ENCODE measurements at regions not wholly inside any gene's neighbourhood (a gene's known extent, or its start where the extent isn't known, plus 50 kb on each side); places are given as distances from the start of the nearest gene placed in this dataset.
A peak's percentile ranks its signal among the peaks of the same experiment; 100 is the strongest.
"Not testable (repeated sequence)": the region's sequence is repeated elsewhere in the genome, so short reads cannot be mapped to it uniquely, and the experiment has no call there.

GRCh38 chr12:89781156-89781555 is 72.5 kb upstream of the ATP2B1 start:
- no peak for DNase-seq (ENCODE audit: low read depth, low spot score)

- DNase-seq (ENCODE audit: low read depth, low spot score) = no peak
Observed at GRCh38 chr12:89779090-89779489, 70.5 kb upstream of the ATP2B1 start.

DNA sequence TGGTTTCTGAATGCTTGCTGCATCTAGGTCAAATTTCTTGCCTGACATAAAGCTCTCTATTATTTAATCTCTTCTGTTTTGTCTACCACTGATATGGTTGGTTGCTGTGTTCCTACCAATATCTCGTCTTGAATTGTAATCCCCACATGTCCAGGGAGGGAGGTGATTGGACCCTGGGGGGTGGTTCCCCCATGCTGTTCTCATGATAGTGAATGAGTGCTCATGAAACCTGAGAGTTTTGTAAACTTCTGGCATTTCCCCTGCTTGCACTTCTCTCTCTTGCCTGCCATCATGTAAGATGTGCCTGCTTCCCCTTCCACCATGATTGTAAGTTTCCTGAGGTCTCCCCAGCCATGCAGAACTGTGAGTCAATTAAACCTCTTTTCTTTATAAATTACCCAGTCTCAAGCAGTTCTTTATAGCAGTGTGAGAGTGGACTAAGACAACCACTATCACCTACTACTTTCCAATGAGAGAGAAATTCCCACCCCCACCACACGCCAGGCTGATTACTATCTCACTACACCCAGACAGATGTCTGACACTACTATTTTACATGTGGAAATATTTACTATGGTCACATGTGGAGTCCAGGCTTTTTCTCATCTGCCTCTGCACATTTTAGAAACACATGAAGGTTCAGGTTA is 69.2 kb upstream of the ATP2B1 start:
- no peak for DNase-seq (ENCODE audit: low read depth, low spot score)

DNA sequence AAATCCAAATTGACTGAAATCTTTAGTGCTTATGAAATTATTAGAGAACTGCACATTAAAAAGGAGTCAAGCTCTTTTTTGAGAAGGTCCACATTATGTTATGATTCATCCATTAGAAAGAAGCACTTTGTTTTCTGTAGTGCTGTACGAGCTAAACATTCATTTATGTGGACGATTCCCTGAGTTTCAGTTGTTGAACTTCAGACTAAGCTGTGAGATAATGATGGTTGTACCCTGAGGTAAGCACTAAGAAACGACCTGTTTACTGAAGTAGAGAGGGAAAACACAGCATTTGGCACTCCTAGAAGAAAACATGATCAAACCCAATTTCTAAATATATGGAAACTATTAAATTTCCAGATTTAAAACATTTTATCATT is 67.3 kb upstream of the ATP2B1 start:
- no peak for DNase-seq (ENCODE audit: low read depth, low spot score)

DNA sequence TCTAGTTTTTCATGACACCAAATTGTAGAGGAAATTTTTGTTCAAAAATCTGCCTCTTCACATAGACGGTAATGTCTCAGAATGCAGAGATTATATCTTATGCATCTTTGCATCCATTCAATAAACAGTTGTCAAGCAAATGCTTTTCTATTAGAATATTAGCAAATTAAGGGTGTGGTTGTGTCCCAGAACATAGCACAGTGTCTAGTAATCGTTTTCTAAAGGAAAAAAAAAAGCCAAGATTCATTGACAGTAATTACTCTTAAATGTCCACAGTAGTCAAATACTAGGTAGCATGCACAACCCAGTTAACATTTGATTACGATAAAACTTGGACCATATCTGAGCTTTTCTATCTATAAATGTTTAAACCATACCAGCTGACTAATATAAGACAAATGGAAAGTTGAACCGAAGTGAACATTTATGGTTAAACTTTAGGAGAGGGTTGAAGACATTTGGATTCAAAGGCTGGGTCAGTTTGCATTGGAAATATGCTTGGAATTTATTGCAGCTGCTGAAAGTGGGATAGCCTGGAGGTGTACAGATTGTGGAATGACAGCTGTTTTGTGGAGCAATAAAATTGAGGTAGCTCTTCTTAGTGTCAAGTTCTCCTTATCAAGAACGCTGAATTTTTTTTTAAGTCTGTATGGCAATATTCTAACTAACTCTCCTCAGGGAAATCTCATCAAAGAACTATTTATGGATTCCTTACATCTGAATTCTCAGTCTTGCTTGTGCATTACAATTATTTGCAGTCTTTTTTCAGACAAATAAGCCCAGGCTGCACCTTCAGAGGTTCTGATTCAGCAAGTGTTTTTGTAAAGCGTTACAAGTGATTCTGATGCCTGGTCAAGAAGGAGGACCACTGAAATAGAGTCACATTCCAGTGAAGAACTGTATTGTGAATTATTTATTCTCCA is 66.7 kb upstream of the ATP2B1 start:
- DNase-seq (ENCODE audit: low read depth, low spot score) = no peak

DNA sequence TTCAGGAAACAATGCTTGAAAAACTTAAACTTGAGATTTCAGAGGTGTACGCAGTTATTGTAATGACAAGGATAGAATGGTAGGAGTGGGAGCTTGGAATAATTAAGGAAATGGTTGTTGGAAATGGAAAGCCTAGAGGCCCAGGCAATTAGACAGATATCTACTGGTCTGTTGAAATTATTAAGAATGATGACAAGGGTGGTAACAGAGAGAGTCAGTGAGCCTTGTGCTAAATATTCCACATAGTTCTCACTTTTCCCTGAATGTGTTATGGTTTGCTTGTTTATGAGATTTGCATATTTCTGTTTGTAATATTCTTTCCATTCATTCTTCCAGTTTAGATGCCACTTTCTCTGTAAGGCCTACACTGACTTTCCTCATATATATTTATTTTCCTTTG is 66.0 kb upstream of the ATP2B1 start:
- no peak for DNase-seq (ENCODE audit: low read depth, low spot score)

DNA sequence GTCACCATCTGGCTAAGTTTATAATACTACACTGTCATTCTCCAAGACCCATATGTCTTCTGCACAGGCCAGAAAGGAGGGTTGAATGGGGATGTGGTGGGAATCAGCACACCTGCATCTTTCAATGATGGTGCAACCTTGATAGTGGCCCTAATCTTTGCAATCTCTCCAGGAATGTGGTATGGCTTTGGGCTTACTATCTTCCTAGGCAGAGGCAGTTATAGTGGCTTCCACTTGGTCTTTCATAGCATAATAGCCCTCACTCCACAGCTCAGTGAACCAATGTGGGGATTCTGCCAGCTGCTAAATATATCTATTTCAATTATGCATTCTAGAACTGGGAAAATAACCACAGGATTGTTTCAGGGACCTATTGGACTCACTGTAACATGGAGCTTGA is 61.8 kb upstream of the ATP2B1 start:
- DNase-seq (ENCODE audit: low read depth, low spot score) = no peak

DNA sequence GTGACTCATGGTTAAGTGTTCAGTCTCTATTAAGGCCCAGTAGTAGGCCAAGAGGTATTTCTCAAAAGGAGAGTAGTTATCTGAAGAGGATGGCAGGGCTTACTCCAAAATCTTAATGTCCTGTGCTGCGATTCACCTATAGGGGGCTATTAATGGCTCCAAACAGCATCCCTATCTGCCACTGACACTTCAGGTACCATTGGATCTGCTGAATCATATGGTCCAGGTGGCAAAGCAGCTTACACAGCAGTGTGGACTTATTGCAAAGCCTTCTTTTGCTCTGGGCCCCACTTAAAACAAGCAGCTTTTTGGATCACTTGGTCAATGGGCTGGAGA is 60.8 kb upstream of the ATP2B1 start:
- DNase-seq (ENCODE audit: low read depth, low spot score) = no peak

GRCh38 chr12:89768586-89769482 is 60.2 kb upstream of the ATP2B1 start:
- peak; percentile 29 for DNase-seq (ENCODE audit: low read depth, low spot score)

GRCh38 chr12:89765959-89766824 is 57.6 kb upstream of the ATP2B1 start:
- no peak for DNase-seq (ENCODE audit: low read depth, low spot score)

GRCh38 chr12:89764164-89764563 is 55.5 kb upstream of the ATP2B1 start:
- not testable (repeated sequence) for DNase-seq (ENCODE audit: low read depth, low spot score)

DNA sequence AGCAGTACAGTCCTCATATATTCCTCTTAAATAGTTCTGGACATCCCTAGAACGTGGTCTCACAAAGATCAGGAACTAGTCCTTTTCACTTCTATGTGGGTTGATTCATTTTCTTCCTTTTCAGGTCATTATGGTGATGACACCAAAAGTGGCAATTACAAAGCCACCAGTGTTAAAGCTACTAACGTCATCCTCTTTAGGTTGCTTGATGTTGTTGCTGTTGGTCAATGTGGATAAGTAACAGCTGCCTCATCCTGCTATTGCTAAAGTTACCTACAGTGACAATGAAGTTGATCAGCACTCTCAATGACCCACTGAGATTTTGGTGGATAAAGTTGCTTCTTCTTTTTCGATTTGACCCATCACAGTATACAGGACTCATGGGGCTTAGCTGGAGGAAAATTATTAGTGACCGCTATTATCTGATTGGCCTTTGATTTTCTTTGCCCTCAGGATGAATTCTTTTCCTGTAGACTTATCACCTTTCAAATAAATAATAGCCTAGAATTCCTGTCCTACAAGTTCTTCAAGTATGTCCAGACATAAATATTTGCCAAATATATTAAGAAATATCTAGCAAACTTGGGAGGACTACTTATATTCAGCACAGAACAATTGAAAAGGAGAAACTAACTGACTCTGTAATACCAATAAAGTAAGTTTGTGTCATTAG is 54.0 kb upstream of the ATP2B1 start:
- no peak for DNase-seq (ENCODE audit: low read depth, low spot score)

DNA sequence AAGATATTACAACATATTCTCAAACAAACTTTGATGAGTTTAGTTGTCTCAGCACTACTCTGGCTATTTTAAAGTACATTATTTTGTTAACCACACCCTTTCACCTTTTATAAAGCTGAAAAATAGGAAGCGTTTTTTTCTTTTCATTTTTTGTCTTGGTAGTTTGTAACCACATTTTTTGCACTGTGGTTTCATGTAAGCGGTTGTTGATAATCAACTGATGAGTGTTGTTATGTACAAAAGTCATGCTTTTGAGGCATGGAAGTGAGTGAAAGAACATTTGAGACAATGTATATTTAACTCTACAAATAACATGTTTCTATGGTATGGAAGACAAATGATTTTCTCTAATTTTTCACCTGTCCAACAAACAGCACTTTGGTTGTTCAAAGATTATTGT is 52.1 kb upstream of the ATP2B1 start:
- no peak for DNase-seq (ENCODE audit: low read depth, low spot score)

Measured in smooth muscle cell of the brain vasculature (primary cell).